Uterus (tissue), 2 donors: ENCODE measurements at regions not wholly inside any gene's neighbourhood (a gene's known extent, or its start where the extent isn't known, plus 50 kb on each side); places are given as distances from the start of the nearest gene placed in this dataset.

ENCODE experiments used
- POLR2A ChIP-seq, 2 donors: fragments of 450-650 bp; IDR thresholded peaks; one replicate each; pipeline ENCODE4 v1.6.1; 2016; ENCODE audit warnings: antibody characterized with exemption in 2 of 2, mild to moderate bottlenecking in 1 of 2, moderate library complexity in 1 of 2
- TF ChIP-seq, protein P1 (sequence below), 4 experiments: fragments of 200-600 bp in 2 of 4; fragments of 450-650 bp in 2 of 4; sonication (generic) in 2 of 4; IDR thresholded peaks; one replicate each; pipeline ENCODE4 v1.5.1; 2016 to 2019; ENCODE audit warnings: antibody characterized with exemption in 4 of 4, mild to moderate bottlenecking in 2 of 4, moderate library complexity in 1 of 4

DNA sequence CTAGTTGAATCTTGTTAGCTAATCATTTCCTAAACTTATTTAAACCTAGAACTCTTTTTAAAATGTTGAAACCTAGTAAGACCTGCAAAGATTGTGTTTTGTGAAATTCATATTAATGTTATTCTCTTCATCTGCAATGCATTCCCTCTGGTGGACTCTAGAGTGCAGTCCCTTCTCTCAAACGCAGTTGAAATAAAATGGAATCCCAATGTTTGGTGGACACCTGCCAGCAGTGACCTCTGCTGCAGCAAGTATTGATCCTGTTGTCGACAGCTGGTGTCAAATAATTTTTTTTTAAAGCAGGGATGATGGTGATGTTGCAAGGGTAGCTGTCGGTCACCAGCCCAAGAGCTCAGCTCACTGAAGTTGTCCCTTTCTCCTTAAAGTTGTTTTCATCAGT is 492.0 kb downstream of the ZIC3 start:
- TF ChIP-seq, protein P1, sequence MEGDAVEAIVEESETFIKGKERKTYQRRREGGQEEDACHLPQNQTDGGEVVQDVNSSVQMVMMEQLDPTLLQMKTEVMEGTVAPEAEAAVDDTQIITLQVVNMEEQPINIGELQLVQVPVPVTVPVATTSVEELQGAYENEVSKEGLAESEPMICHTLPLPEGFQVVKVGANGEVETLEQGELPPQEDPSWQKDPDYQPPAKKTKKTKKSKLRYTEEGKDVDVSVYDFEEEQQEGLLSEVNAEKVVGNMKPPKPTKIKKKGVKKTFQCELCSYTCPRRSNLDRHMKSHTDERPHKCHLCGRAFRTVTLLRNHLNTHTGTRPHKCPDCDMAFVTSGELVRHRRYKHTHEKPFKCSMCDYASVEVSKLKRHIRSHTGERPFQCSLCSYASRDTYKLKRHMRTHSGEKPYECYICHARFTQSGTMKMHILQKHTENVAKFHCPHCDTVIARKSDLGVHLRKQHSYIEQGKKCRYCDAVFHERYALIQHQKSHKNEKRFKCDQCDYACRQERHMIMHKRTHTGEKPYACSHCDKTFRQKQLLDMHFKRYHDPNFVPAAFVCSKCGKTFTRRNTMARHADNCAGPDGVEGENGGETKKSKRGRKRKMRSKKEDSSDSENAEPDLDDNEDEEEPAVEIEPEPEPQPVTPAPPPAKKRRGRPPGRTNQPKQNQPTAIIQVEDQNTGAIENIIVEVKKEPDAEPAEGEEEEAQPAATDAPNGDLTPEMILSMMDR (IDR thresholded peaks at IDR 0.05): no peak
- TF ChIP-seq POLR2A (IDR thresholded peaks at IDR 0.05): no peak
